Astrocyte (in vitro differentiated cells and primary cell): ENCODE measurements at regions not wholly inside any gene's neighbourhood (a gene's known extent, or its start where the extent isn't known, plus 50 kb on each side); places are given as distances from the start of the nearest gene placed in this dataset.
A peak's percentile ranks its signal among the peaks of the same experiment; 100 is the strongest.

ENCODE experiments used
- DNase-seq: peaks from one replicate; pipeline ENCODE4 v3.0.0-alpha.2; 2010; ENCODE audit warnings: low read depth
- FAIRE-seq: peaks from 2 replicates; lab custom pipeline; 2011; peaks lifted over from hg19 to GRCh38; lab: Jason Lieb, UNC
- H2AFZ ChIP-seq: 2 replicates; pipeline ENCODE4 v1.6.0; 2012; ENCODE audit warnings: low read depth, low read length, inconsistent platforms
- H3K27ac ChIP-seq: 2 replicates; pipeline ENCODE4 v1.5.1; 2011; ENCODE audit warnings: low read depth, low read length, inconsistent platforms
- H3K27me3 ChIP-seq: 2 replicates; pipeline ENCODE4 v1.6.0; 2011; ENCODE audit warnings: low read length, inconsistent platforms; ENCODE audit not compliant: insufficient read depth
- H3K36me3 ChIP-seq: 2 replicates; pipeline ENCODE4 v1.5.1; 2011; ENCODE audit warnings: low read length, inconsistent platforms; ENCODE audit not compliant: insufficient read depth
- H3K4me1 ChIP-seq: 2 replicates; pipeline ENCODE4 v1.5.1; 2011; ENCODE audit warnings: low read length, inconsistent platforms; ENCODE audit not compliant: insufficient read depth
- H3K4me2 ChIP-seq: 2 replicates; pipeline ENCODE4 v1.6.0; 2012; ENCODE audit warnings: low read length, inconsistent platforms
- H3K4me3 ChIP-seq: 2 replicates; pipeline ENCODE4 v1.5.1; 2011; ENCODE audit warnings: low read depth, mild to moderate bottlenecking, low read length, inconsistent platforms; ENCODE audit not compliant: insufficient read depth
- H3K79me2 ChIP-seq: 2 replicates; pipeline ENCODE4 v1.6.0; 2012; ENCODE audit warnings: mild to moderate bottlenecking, low read length, inconsistent platforms; ENCODE audit not compliant: insufficient read depth
- H3K9ac ChIP-seq: 2 replicates; pipeline ENCODE4 v1.6.0; 2012; ENCODE audit warnings: mild to moderate bottlenecking, low read length, inconsistent platforms
- H3K9me3 ChIP-seq: 2 replicates; pipeline ENCODE4 v1.5.1; 2012; ENCODE audit warnings: low read depth, mild to moderate bottlenecking, low read length, inconsistent platforms; ENCODE audit not compliant: insufficient read depth
- H4K20me1 ChIP-seq: 2 replicates; pipeline ENCODE4 v1.6.0; 2012; ENCODE audit warnings: low read length, inconsistent platforms; ENCODE audit not compliant: insufficient read depth
- H3K27ac Mint-ChIP-seq: one replicate; pipeline ENCODE4 v1.8.0; 2021; ENCODE audit warnings: mild to moderate bottlenecking, mixed read lengths; ENCODE audit not compliant: unreplicated experiment
- H3K27me3 Mint-ChIP-seq: one replicate; pipeline ENCODE4 v1.8.0; 2021; ENCODE audit warnings: low read depth, mixed read lengths; ENCODE audit not compliant: unreplicated experiment
- H3K36me3 Mint-ChIP-seq: one replicate; pipeline ENCODE4 v1.8.0; 2021; ENCODE audit warnings: low read depth, mixed read lengths; ENCODE audit not compliant: unreplicated experiment
- H3K4me1 Mint-ChIP-seq: one replicate; pipeline ENCODE4 v1.8.0; 2021; ENCODE audit warnings: low read depth, mixed read lengths; ENCODE audit not compliant: unreplicated experiment
- H3K4me3 Mint-ChIP-seq: one replicate; pipeline ENCODE4 v1.8.0; 2021; ENCODE audit warnings: mild to moderate bottlenecking, moderate library complexity, mixed read lengths; ENCODE audit not compliant: unreplicated experiment
- H3K9me3 Mint-ChIP-seq: one replicate; pipeline ENCODE4 v1.8.0; 2021; ENCODE audit warnings: mild to moderate bottlenecking, mixed read lengths; ENCODE audit not compliant: unreplicated experiment
- CTCF ChIP-seq: IDR thresholded peaks from 2 replicates; pipeline ENCODE4 v1.5.1; 2011; ENCODE audit warnings: low read depth, mild to moderate bottlenecking, inconsistent platforms, low read length, moderate library complexity; ENCODE audit not compliant: insufficient read depth
- EZH2 ChIP-seq: IDR thresholded peaks from 2 replicates; pipeline ENCODE4 v1.6.1; 2012; ENCODE audit warnings: mild to moderate bottlenecking, low read length, inconsistent platforms; ENCODE audit not compliant: insufficient read depth

DNA sequence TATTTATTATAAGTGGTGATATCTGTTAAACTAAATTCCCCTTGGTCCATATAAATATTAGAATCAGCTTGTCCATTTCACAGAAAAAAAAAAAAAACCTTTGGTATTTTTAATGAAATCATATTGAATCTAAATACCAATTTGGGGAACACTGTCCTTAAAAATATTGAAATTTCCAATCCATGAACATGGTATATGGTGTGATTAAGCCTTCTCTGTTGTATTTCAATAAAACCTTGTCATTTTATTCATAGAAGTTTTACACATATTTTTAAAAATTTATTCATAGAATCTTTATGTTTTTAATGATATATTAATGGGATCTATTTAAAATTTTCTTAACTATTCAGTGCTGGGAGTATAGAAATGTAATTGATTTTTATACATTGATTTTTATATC lies 135.3 kb downstream of the CEP120 start:
- no peak overlapping the region for H3K27ac ChIP-seq
- no peak overlapping the region for H2AFZ ChIP-seq
- H3K9me3 Mint-ChIP-seq: no peaks in the 10 kb centered on the region
- H3K4me1 Mint-ChIP-seq: peaks cover 4% of the 10 kb centered on the region
- no peaks in the 10 kb centered on the region for H3K36me3 ChIP-seq
- H3K4me2 ChIP-seq: no peak overlapping the region
- no peaks in the 10 kb centered on the region for H3K79me2 ChIP-seq
- H3K4me3 ChIP-seq: no peak overlapping the region
- H3K9me3 ChIP-seq: no peaks in the 10 kb centered on the region
- H3K4me1 ChIP-seq: peaks cover 4% of the 10 kb centered on the region
- no peaks in the 10 kb centered on the region for H4K20me1 ChIP-seq
- no peaks in the 10 kb centered on the region for H3K36me3 Mint-ChIP-seq
- no peak overlapping the region for H3K9ac ChIP-seq
- TF ChIP-seq CTCF: no peak
- no peak for TF ChIP-seq EZH2
- H3K27me3 Mint-ChIP-seq: peaks cover 14% of the 10 kb centered on the region
- DNase-seq (no peak), FAIRE-seq (no peak)
- no peak overlapping the region for H3K27ac Mint-ChIP-seq
- H3K4me3 Mint-ChIP-seq: no peak overlapping the region
- H3K27me3 ChIP-seq: peaks cover 13% of the 10 kb centered on the region

DNA sequence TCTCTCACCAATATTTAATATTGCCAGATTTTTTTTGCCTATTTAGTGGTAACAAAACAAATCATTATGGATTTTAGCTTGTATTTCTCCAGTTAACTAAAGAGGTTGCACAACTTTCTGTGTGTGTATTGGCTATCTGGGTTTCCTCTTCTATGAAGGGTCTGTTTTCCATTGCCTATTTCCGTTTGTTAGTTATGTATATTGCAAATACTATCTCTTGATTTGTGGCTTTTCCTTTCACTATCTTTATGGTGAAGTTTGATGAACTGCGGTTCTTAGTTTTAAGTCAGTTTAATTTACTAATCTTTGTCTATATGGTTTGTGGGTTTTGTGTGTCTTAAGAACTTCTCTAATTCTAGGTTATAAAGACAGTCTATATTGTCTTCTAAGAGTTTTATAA lies 136.3 kb downstream of the CEP120 start:
- Mint-ChIP-seq H3K27me3 (peaks cover 18% of the 10 kb centered on the region), H3K9me3 (no peaks in the 10 kb centered on the region), H3K4me1 (peaks cover 4% of the 10 kb centered on the region), H3K27ac (no peak overlapping the region), H3K4me3 (no peak overlapping the region), H3K36me3 (no peaks in the 10 kb centered on the region)
- Histone ChIP-seq H3K9ac (no peak overlapping the region), H3K27me3 (peaks cover 20% of the 10 kb centered on the region), H3K9me3 (no peaks in the 10 kb centered on the region), H4K20me1 (no peaks in the 10 kb centered on the region), H3K27ac (no peak overlapping the region), H2AFZ (no peak overlapping the region), H3K4me2 (no peak overlapping the region), H3K4me1 (peaks cover 4% of the 10 kb centered on the region), H3K36me3 (no peaks in the 10 kb centered on the region), H3K79me2 (no peaks in the 10 kb centered on the region), H3K4me3 (no peak overlapping the region)
- FAIRE-seq (no peak), DNase-seq (no peak)
- TF ChIP-seq CTCF: no peak
- no peak for TF ChIP-seq EZH2

GRCh38 chr5:123285122-123286023 lies 137.8 kb downstream of the CEP120 start:
- no peak for FAIRE-seq

More at GRCh38 chr5:123285122-123286023, 137.8 kb downstream of the CEP120 start:
- Histone ChIP-seq H3K9me3 (no peaks in the 10 kb centered on the region), H3K9ac (no peak overlapping the region), H3K4me3 (peak overlapping the region; percentile 59), H3K36me3 (no peaks in the 10 kb centered on the region), H4K20me1 (no peaks in the 10 kb centered on the region), H3K4me1 (peaks cover 4% of the 10 kb centered on the region), H3K27ac (no peak overlapping the region), H3K79me2 (no peaks in the 10 kb centered on the region), H3K4me2 (peak overlapping the region; percentile 85), H3K27me3 (peaks cover 17% of the 10 kb centered on the region), H2AFZ (peak overlapping the region; percentile 74)
- peak; percentile 32 for DNase-seq
- H3K27me3 Mint-ChIP-seq: peaks cover 18% of the 10 kb centered on the region
- peak overlapping the region; percentile 28 for H3K27ac Mint-ChIP-seq
- H3K4me1 Mint-ChIP-seq: peaks cover 4% of the 10 kb centered on the region
- TF ChIP-seq EZH2 (no peak), CTCF (no peak)
- no peaks in the 10 kb centered on the region for H3K36me3 Mint-ChIP-seq
- peak overlapping the region; percentile 79 for H3K4me3 Mint-ChIP-seq
- no peaks in the 10 kb centered on the region for H3K9me3 Mint-ChIP-seq
